ENCODE measurements at regions not wholly inside any gene's neighbourhood (a gene's known extent, or its start where the extent isn't known, plus 50 kb on each side); places are given as distances from the start of the nearest gene placed in this dataset.

DNA sequence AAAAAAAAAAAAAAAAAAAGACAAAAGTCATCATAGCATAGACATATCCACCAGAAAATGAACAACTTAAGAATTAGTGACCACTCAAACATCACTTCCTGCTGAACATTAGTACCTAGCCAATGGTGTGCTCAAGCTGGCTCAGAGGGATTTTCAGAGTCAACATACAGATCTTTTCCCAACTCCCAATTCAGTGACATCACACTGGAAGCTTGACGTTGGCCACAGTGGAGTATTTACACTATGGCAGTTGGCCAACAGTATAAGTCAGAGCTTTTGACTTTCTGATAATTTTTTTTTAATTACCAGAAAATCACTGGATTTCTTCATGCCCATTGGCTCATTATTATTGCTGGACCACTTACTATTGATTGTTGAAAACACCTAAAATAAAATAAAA is 383.5 kb downstream of the ARHGEF28 start:
- TF ChIP-seq EZH2phosphoT487 (IDR thresholded peaks at IDR 0.05; ENCODE audit: low read length), result no peak
- TF ChIP-seq, protein P1, sequence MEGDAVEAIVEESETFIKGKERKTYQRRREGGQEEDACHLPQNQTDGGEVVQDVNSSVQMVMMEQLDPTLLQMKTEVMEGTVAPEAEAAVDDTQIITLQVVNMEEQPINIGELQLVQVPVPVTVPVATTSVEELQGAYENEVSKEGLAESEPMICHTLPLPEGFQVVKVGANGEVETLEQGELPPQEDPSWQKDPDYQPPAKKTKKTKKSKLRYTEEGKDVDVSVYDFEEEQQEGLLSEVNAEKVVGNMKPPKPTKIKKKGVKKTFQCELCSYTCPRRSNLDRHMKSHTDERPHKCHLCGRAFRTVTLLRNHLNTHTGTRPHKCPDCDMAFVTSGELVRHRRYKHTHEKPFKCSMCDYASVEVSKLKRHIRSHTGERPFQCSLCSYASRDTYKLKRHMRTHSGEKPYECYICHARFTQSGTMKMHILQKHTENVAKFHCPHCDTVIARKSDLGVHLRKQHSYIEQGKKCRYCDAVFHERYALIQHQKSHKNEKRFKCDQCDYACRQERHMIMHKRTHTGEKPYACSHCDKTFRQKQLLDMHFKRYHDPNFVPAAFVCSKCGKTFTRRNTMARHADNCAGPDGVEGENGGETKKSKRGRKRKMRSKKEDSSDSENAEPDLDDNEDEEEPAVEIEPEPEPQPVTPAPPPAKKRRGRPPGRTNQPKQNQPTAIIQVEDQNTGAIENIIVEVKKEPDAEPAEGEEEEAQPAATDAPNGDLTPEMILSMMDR (IDR thresholded peaks at IDR 0.05; ENCODE audit: low read length), result no peak
